ENCODE measurements at regions not wholly inside any gene's neighbourhood (a gene's known extent, or its start where the extent isn't known, plus 50 kb on each side); places are given as distances from the start of the nearest gene placed in this dataset.

GRCh38 chr5:28743716-28744110 lies 1705.3 kb upstream of the CDH9 start:
- H3K9me3 ChIP-seq (ENCODE audit: control insufficient read depth, low read depth, low read length): no peaks in the 10 kb centered on the region
- no peak overlapping the region for H2AFZ ChIP-seq (ENCODE audit: low read length)

More at GRCh38 chr5:28743716-28744110, 1705.3 kb upstream of the CDH9 start:
- no peak overlapping the region for H2BK5ac ChIP-seq (ENCODE audit: insufficient read length, low read length)
- Mint-ChIP-seq H3K4me3 (no peak overlapping the region), H3K4me1 (no peaks in the 10 kb centered on the region), H3K36me3 (ENCODE audit: insufficient read depth in 1 of 3, low read depth in 3 of 3) (no peaks in the 10 kb centered on the region), H3K27me3 (ENCODE audit: low read depth) (no peaks in the 10 kb centered on the region), H3K9me3 (no peaks in the 10 kb centered on the region), H3K27ac (no peak overlapping the region)
- H3K4ac ChIP-seq (ENCODE audit: low read depth, low read length): no peak overlapping the region
- no peak overlapping the region for H3K9ac ChIP-seq (ENCODE audit: extremely low read depth, insufficient read length, low read length)
- no peak overlapping the region for H2BK15ac ChIP-seq (ENCODE audit: low read depth, low read length)
- no peaks in the 10 kb centered on the region for H4K20me1 ChIP-seq (ENCODE audit: control insufficient read depth, insufficient read depth, insufficient read length)
- no peak overlapping the region for H2AK5ac ChIP-seq (ENCODE audit: insufficient read length, low read length)
- DNase-seq: no peak
- H3K56ac ChIP-seq (ENCODE audit: insufficient read length, low read depth, low read length): no peak overlapping the region
- H3K14ac ChIP-seq (ENCODE audit: insufficient read depth, low read length): no peak overlapping the region
- H2BK12ac ChIP-seq (ENCODE audit: insufficient read length, low read depth, low read length): no peak overlapping the region
- no peaks in the 10 kb centered on the region for H3K79me1 ChIP-seq (ENCODE audit: insufficient read depth, low read depth, low read length, poor library complexity, severe bottlenecking)
- H3K27ac ChIP-seq (ENCODE audit: insufficient read length, low read depth, low read length): no peak overlapping the region
- H3K4me2 ChIP-seq (ENCODE audit: insufficient read depth, insufficient read length, low read length): no peak overlapping the region
- no peaks in the 10 kb centered on the region for H3K79me2 ChIP-seq (ENCODE audit: insufficient read depth, low read length)
- H3K4me1 ChIP-seq (ENCODE audit: insufficient read depth, low read length): no peaks in the 10 kb centered on the region
- H4K5ac ChIP-seq (ENCODE audit: insufficient read length, low read depth, low read length): no peak overlapping the region
- no peaks in the 10 kb centered on the region for H3K23me2 ChIP-seq (ENCODE audit: insufficient read length, low read depth, low read length, poor library complexity, severe bottlenecking)
- H3T11ph ChIP-seq (ENCODE audit: low read length): no peak overlapping the region
- H2BK20ac ChIP-seq (ENCODE audit: low read depth, low read length, poor library complexity, severe bottlenecking): no peak overlapping the region
- no peak overlapping the region for H3K18ac ChIP-seq (ENCODE audit: insufficient read length, low read depth, low read length)
- no peak for TF ChIP-seq CTCF (conservative IDR thresholded peaks at IDR 0.05)
- H3K27me3 ChIP-seq (ENCODE audit: insufficient read depth, low read length): no peaks in the 10 kb centered on the region
- H3K23ac ChIP-seq (ENCODE audit: insufficient read length, low read depth, low read length): no peak overlapping the region
- no peak overlapping the region for H4K8ac ChIP-seq (replicated peaks; ENCODE audit: insufficient read length, low read depth, low read length)
- H2BK120ac ChIP-seq (ENCODE audit: low read depth, low read length, poor library complexity, severe bottlenecking): no peak overlapping the region
- H4K91ac ChIP-seq (ENCODE audit: insufficient read length, low read depth, low read length): no peak overlapping the region

Data from H9 (cell line).